ENCODE measurements at regions not wholly inside any gene's neighbourhood (a gene's known extent, or its start where the extent isn't known, plus 50 kb on each side); places are given as distances from the start of the nearest gene placed in this dataset.
"Not testable (repeated sequence)": the region's sequence is repeated elsewhere in the genome, so short reads cannot be mapped to it uniquely, and the experiment has no call there.

DNA sequence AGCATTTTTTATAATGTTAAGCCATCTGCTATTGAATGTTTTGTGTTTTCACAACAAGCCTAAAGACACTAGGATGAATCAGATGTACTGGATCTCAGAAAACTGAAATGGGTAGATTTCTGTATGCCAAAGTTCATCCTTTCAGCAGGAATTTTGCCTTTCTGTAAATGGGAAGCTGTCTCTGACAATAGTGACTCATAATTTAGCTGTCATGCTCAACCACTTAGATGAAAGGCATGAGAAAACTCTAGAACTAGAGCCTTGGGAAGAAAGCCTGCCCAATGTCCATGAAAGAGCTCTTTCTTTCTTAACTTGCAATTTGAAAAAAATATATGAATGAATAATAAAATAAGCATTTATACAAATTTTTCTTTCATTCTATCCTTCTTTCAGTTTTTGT, 616.0 kb upstream of the EDIL3 start:
- DNase-seq (ENCODE audit: low read depth, low spot score) (no peak), ATAC-seq (no peak), FAIRE-seq (no peak)
- no peaks in the 10 kb centered on the region for H3K4me1 ChIP-seq (ENCODE audit: control insufficient read depth, insufficient read depth, low read length)
- H3K4me2 ChIP-seq (ENCODE audit: control insufficient read depth, insufficient read depth) = no peak overlapping the region
- SMC1A ChIA-PET (ENCODE audit: uncharacterized antibody, unreplicated experiment) = interaction anchor here (0.6 kb wide), 1 partner anchor 33 kb away, joined by 3 read pairs; no protein-coding TSS in a partner anchor
- no peaks in the 10 kb centered on the region for H3K9me3 ChIP-seq (replicated peaks; ENCODE audit: control insufficient read depth, insufficient read depth, low read length)
- no peaks in the 10 kb centered on the region for H3K36me3 ChIP-seq (ENCODE audit: control insufficient read depth in 2 of 2, insufficient read depth in 2 of 2, low read length in 1 of 2)
- no peak overlapping the region for H3K27ac ChIP-seq (ENCODE audit: control insufficient read depth, insufficient read depth)
- H4K20me1 ChIP-seq (ENCODE audit: control insufficient read depth, insufficient read depth) = no peaks in the 10 kb centered on the region
- RAD21 ChIA-PET (ENCODE audit: unreplicated experiment) = no interaction called here
- no peaks in the 10 kb centered on the region for H3K79me2 ChIP-seq (ENCODE audit: control insufficient read depth, insufficient read depth, low read length)
- POLR2A ChIA-PET = no interaction called here
- no peak overlapping the region for H3K9ac ChIP-seq (ENCODE audit: control insufficient read depth, insufficient read depth, low read length)
- in situ Hi-C loops (cut with MboI) (no loop called here), intact Hi-C loops (cut with micrococcal nuclease; ENCODE audit: unreplicated experiment) (no loop called here)
- CTCF ChIA-PET = no interaction called here
- TF ChIP-seq ZBED1 (IDR thresholded peaks at IDR 0.05; ENCODE audit: borderline replicate concordance) (no peak), SP1 (IDR thresholded peaks at IDR 0.05; ENCODE audit: low read depth, low read length) (no peak), PAX8 (IDR thresholded peaks at IDR 0.05) (no peak), PBX3 (IDR thresholded peaks at IDR 0.05; ENCODE audit: insufficient replicate concordance, low read depth, low read length) (no peak), NR2F1 (conservative IDR thresholded peaks at IDR 0.05) (no peak), YY1 (IDR thresholded peaks at IDR 0.05; ENCODE audit: low read depth, low read length) (no peak), CHD4 (IDR thresholded peaks at IDR 0.05) (no peak), ETV6 (conservative IDR thresholded peaks at IDR 0.05 in 1 of 2, IDR thresholded peaks at IDR 0.05 in 1 of 2; ENCODE audit: borderline replicate concordance in 1 of 2, low read depth in 1 of 2) (no peak), ESRRA (IDR thresholded peaks at IDR 0.05; ENCODE audit: low read length) (no peak), POLR2AphosphoS2 (IDR thresholded peaks at IDR 0.05; ENCODE audit: low read depth, low read length) (no peak)
- TF ChIP-seq, protein P1, sequence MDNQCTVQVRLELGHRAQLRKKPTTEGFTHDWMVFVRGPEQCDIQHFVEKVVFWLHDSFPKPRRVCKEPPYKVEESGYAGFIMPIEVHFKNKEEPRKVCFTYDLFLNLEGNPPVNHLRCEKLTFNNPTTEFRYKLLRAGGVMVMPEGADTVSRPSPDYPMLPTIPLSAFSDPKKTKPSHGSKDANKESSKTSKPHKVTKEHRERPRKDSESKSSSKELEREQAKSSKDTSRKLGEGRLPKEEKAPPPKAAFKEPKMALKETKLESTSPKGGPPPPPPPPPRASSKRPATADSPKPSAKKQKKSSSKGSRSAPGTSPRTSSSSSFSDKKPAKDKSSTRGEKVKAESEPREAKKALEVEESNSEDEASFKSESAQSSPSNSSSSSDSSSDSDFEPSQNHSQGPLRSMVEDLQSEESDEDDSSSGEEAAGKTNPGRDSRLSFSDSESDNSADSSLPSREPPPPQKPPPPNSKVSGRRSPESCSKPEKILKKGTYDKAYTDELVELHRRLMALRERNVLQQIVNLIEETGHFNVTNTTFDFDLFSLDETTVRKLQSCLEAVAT (IDR thresholded peaks at IDR 0.05) = no peak
- no peak overlapping the region for H2AFZ ChIP-seq (ENCODE audit: control insufficient read depth, low read depth, low read length)
- BruUV-seq (replicated peaks) = no TSS peak
- no peaks in the 10 kb centered on the region for H3K27me3 ChIP-seq (replicated peaks in 1 of 2; ENCODE audit: control insufficient read depth in 2 of 2, insufficient read depth in 2 of 2, low read length in 1 of 2)
- H3K4me3 ChIP-seq = no peak overlapping the region

DNA sequence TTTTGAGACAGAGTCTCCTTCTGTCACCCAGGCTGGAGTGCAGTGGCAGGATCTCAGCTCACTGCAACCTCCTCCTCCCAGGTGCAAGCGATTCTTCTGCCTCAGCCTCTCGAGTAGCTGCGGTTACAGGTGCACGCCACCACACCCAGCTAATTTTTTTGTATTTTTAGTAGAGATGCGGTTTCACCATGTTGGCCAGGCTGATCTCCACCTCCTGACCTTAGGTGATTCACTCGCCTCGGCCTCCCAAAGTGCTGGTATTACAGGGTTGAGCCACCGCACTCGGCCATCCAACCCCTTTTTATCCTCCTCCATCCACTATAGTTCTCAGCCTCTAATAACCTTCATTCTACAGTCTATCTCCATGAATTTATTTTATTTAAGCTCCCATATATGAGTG, 617.3 kb upstream of the EDIL3 start:
- POLR2A ChIA-PET; SMC1A ChIA-PET (ENCODE audit: uncharacterized antibody, unreplicated experiment): not testable (repeated sequence)
- 41% methylated on average over 9 of the region's 9 CpGs for WGBS (ENCODE audit: insufficient coverage, insufficient replicate concordance, low lambda C conversion rate, missing lambda C conversion rate)

More for the DNA sequence above, 617.3 kb upstream of the EDIL3 start:
- in situ Hi-C loops (cut with MboI); H3K27me3 ChIP-seq (replicated peaks in 1 of 2; ENCODE audit: control insufficient read depth in 2 of 2, insufficient read depth in 2 of 2, low read length in 1 of 2); H4K20me1 ChIP-seq (ENCODE audit: control insufficient read depth, insufficient read depth); CTCF ChIA-PET; H3K79me2 ChIP-seq (ENCODE audit: control insufficient read depth, insufficient read depth, low read length); intact Hi-C loops (cut with micrococcal nuclease; ENCODE audit: unreplicated experiment); DNase-seq (ENCODE audit: low read depth, low spot score); H2AFZ ChIP-seq (ENCODE audit: control insufficient read depth, low read depth, low read length); RAD21 ChIA-PET (ENCODE audit: unreplicated experiment); H3K27ac ChIP-seq (ENCODE audit: control insufficient read depth, insufficient read depth); H3K4me2 ChIP-seq (ENCODE audit: control insufficient read depth, insufficient read depth); H3K4me3 ChIP-seq; H3K36me3 ChIP-seq (ENCODE audit: control insufficient read depth in 2 of 2, insufficient read depth in 2 of 2, low read length in 1 of 2); H3K9ac ChIP-seq (ENCODE audit: control insufficient read depth, insufficient read depth, low read length); ATAC-seq; H3K4me1 ChIP-seq (ENCODE audit: control insufficient read depth, insufficient read depth, low read length); BruUV-seq (replicated peaks); FAIRE-seq; H3K9me3 ChIP-seq (replicated peaks; ENCODE audit: control insufficient read depth, insufficient read depth, low read length): not testable (repeated sequence)
